NCI-H128 (cell line): ENCODE measurements at regions not wholly inside any gene's neighbourhood (a gene's known extent, or its start where the extent isn't known, plus 50 kb on each side); places are given as distances from the start of the nearest gene placed in this dataset.
"Not testable (repeated sequence)": the region's sequence is repeated elsewhere in the genome, so short reads cannot be mapped to it uniquely, and the experiment has no call there.

Experiments used
- DNase-seq: peaks from one replicate; lab custom pipeline; 2025; ENCODE audit not compliant: unreplicated experiment; lab: John Stamatoyannopoulos, UW

- no peak for DNase-seq
Measured at GRCh38 chr3:23701716-23702597, 103.8 kb upstream of the UBE2E1 start.

- no peak for DNase-seq
Measured at GRCh38 chr3:23704298-23704697, 101.5 kb upstream of the UBE2E1 start.

GRCh38 chr3:23706111-23706510, 99.6 kb upstream of the UBE2E1 start:
- DNase-seq, result no peak

GRCh38 chr3:23709987-23710386, 95.8 kb upstream of the UBE2E1 start:
- DNase-seq, result no peak

- DNase-seq, result no peak
Measured at GRCh38 chr3:23710555-23710954, 95.2 kb upstream of the UBE2E1 start.

GRCh38 chr3:23711916-23712494, 93.8 kb upstream of the UBE2E1 start:
- no peak for DNase-seq

- no peak for DNase-seq
Measured at GRCh38 chr3:23712656-23713559, 92.8 kb upstream of the UBE2E1 start.

- no peak for DNase-seq
Measured at GRCh38 chr3:23713641-23714040, 92.1 kb upstream of the UBE2E1 start.

GRCh38 chr3:23720059-23720458, 85.7 kb upstream of the UBE2E1 start:
- DNase-seq, result no peak

- no peak for DNase-seq
Measured at GRCh38 chr3:23720885-23721284, 84.9 kb upstream of the UBE2E1 start.

- DNase-seq, result no peak
Measured at GRCh38 chr3:23723141-23723540, 82.6 kb upstream of the UBE2E1 start.

GRCh38 chr3:23723930-23724329, 81.8 kb upstream of the UBE2E1 start:
- no peak for DNase-seq

GRCh38 chr3:23726811-23727548, 78.8 kb upstream of the UBE2E1 start:
- no peak for DNase-seq

GRCh38 chr3:23728601-23729117, 77.1 kb upstream of the UBE2E1 start:
- DNase-seq, result no peak

- DNase-seq, result not testable (repeated sequence)
Measured at GRCh38 chr3:23729362-23729761, 76.4 kb upstream of the UBE2E1 start.

GRCh38 chr3:23734481-23734880, 71.3 kb upstream of the UBE2E1 start:
- no peak for DNase-seq

- no peak for DNase-seq
Measured at GRCh38 chr3:23735062-23735461, 70.7 kb upstream of the UBE2E1 start.

GRCh38 chr3:23735535-23736326, 70.0 kb upstream of the UBE2E1 start:
- DNase-seq, result peak; percentile 7

- DNase-seq, result no peak
Measured at GRCh38 chr3:23738944-23739343, 66.8 kb upstream of the UBE2E1 start.

GRCh38 chr3:23739536-23739935, 66.2 kb upstream of the UBE2E1 start:
- no peak for DNase-seq
